TTC549 (cell line): ENCODE measurements at regions not wholly inside any gene's neighbourhood (a gene's known extent, or its start where the extent isn't known, plus 50 kb on each side); places are given as distances from the start of the nearest gene placed in this dataset.

ENCODE experiments used
- FAIRE-seq: peaks from 2 replicates; lab custom pipeline; 2012; peaks lifted over from hg19 to GRCh38; lab: Jason Lieb, UNC

DNA sequence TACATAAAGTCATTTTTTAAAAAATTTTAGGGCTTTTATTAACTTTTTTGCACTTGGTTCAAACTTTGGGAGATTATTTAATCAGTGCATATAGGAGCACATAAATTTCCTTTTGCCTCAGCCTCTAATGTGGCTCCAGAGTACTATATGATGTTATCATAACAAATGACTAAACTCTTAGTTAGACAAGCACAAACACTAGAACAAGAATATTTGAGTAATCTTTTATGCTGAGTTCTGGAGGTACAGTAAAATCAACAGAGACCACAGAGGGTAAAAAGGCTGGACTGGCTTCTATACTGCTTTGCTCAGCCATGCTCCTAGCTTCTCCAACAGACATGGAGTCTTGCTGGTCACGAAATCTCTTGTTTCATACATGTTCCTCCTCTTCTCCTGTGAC, 52.5 kb upstream of the SGCD start:
- no peak for FAIRE-seq
